Muscle of leg (tissue), 3 donors: ENCODE measurements at regions not wholly inside any gene's neighbourhood (a gene's known extent, or its start where the extent isn't known, plus 50 kb on each side); places are given as distances from the start of the nearest gene placed in this dataset.

Experiments
- DNase-seq: peaks from one replicate; pipeline ENCODE4 v3.0.0; 2013
- H3K27ac ChIP-seq: one replicate; pipeline ENCODE4 v1.5.1; 2013; ENCODE audit warnings: mild to moderate bottlenecking, low read length, control low read depth
- H3K27me3 ChIP-seq: one replicate; pipeline ENCODE4 v1.6.1; 2013; ENCODE audit warnings: low read length; ENCODE audit not compliant: control insufficient read depth, insufficient read depth
- H3K36me3 ChIP-seq: one replicate; pipeline ENCODE4 v1.6.1; 2013; ENCODE audit warnings: low read length; ENCODE audit not compliant: control insufficient read depth, insufficient read depth
- H3K4me1 ChIP-seq: one replicate; pipeline ENCODE4 v1.6.1; 2013; ENCODE audit warnings: low read length; ENCODE audit not compliant: control insufficient read depth, insufficient read depth
- H3K4me3 ChIP-seq: one replicate; pipeline ENCODE4 v1.5.1; 2013; ENCODE audit warnings: low read length, control low read depth
- H3K9me3 ChIP-seq: replicated peaks from 2 replicates; pipeline ENCODE4 v1.6.1; 2013; ENCODE audit warnings: low read depth, low read length; ENCODE audit not compliant: control insufficient read depth
- WGBS: methylation state at CpG from one replicate; pipeline ENCODE4 v1.1.5; 2013; ENCODE audit warnings: missing lambda C conversion rate; ENCODE audit not compliant: insufficient coverage; 5-methylcytosine and 5-hydroxymethylcytosine counted together

DNA sequence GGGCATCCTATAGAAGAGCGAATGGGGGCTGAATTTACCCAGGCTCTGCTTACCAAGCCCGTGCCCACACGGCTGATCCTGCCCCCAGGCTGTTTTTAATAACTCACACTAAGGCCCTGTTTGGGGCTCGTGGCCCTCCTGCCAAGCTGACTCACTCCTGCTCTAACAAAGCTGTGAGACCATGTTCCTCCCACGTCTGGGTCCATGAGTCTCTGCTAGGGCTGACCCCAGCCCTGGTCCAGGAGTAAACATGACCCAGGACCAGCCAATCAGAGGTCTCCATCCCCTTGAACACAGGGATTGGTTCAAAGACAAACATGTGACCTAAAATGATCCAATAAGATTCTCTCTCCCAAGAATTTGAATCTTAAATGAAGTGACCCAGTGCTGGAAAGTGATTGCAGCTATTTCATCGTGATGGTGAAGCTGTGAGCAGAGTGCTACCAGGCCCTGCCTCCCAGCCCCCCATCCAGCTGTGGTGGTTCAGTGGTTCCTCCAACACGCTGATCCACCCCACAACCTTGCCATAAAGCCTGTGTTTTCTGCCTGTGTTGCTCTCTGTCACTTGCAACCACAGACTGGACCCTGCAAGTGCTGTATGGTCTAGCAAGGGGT, 57.2 kb downstream of the C16orf82 start:
- WGBS: 82% methylated on average over 7 of the region's 7 CpGs
- DNase-seq: no peak
- Histone ChIP-seq H3K27ac (no peak overlapping the region), H3K4me3 (no peak overlapping the region), H3K36me3 (no peaks in the 10 kb centered on the region), H3K4me1 (no peaks in the 10 kb centered on the region), H3K27me3 (no peaks in the 10 kb centered on the region), H3K9me3 (no peaks in the 10 kb centered on the region)

DNA sequence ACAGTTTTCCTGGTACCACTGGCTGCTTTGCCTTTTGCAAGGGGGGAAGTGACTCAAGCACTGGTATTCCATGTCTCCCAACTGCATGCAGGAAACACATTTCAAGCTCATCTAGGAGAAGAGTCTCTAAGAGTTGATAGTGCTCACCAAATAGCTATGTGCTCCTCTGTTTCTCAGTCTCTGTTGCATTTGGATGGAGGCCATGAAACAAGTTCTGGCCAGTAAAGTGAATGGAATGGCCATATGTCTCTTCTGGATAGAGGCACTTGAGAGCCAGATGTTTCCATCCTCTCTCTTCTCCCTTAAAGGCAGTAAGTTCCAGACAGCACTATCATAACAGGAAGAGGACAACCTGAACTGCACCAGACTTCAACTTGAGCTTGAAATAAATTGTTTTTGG, 60.6 kb downstream of the C16orf82 start:
- H3K27ac ChIP-seq: no peak overlapping the region
- no peaks in the 10 kb centered on the region for H3K9me3 ChIP-seq
- no peaks in the 10 kb centered on the region for H3K36me3 ChIP-seq
- no peak overlapping the region for H3K4me3 ChIP-seq
- H3K27me3 ChIP-seq: no peaks in the 10 kb centered on the region
- H3K4me1 ChIP-seq: no peaks in the 10 kb centered on the region
- DNase-seq: peak; percentile 24

DNA sequence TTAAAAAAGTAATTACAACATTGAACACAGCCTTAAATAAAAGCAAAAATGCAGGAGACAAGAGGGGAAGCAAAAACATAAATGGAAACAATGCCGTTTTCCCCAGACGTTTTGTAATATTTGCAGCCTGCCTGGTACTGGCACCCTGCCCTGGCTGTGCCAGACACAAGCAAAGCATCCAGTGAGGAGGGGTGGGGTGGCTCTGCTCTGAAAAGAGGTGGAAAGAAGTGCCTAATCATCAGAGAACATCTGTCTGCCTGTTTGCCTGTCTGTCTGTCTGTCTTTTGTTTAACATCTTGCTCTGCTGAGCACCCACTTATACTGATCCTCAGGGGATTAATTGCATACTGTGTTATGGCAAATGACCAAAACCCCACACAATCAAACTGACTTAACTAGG, 62.7 kb downstream of the C16orf82 start:
- Histone ChIP-seq H3K36me3 (no peaks in the 10 kb centered on the region), H3K9me3 (no peaks in the 10 kb centered on the region), H3K27me3 (no peaks in the 10 kb centered on the region), H3K4me3 (no peak overlapping the region), H3K4me1 (no peaks in the 10 kb centered on the region), H3K27ac (no peak overlapping the region)
- WGBS: no CpG with 5 or more reads among the region's 2 CpGs
- DNase-seq: no peak

DNA sequence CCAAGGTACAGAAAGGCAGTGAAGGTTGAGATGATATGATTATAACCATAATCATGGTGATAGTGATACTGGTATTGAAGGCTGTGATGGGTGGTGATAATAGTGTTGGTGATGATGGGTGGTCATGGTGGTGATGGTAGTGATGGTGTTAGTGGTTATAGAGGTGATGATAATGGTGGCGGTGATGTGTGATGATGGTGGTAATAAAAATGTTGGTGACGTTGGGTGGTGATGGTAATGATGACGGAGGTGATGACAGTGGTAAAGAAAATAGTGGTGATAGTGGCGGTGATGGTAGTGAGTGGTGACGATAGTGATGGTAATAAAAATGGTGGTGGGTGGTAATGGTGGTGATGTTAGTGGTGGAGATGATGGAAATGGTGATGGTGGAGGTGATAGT, 65.1 kb upstream of the KDM8 start:
- WGBS: 62% methylated on average over 5 of the region's 5 CpGs

DNA sequence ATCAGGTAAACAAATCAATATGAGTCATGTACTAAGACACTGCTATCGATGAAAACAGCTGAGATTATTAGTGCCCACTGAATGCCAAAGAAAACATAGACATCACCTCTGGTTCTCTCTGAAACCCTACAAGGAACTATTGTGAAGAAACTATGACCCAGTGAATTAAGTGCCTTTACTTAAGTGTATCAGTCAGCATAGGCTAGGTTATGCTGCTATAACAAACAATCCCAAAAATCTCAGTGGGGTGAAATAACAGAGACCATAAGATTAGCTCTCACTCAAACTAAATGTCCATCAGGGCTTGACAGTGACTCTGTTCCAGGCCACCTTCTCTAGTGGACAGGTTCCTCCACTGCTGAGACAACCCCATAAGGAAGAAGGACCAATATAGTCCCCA, 57.7 kb upstream of the KDM8 start:
- peaks cover 2% of the 10 kb centered on the region for H3K27me3 ChIP-seq
- no peak overlapping the region for H3K4me3 ChIP-seq
- no peak overlapping the region for H3K27ac ChIP-seq
- no CpG with 5 or more reads among the region's 1 CpG for WGBS
- no peaks in the 10 kb centered on the region for H3K4me1 ChIP-seq
- H3K9me3 ChIP-seq: no peaks in the 10 kb centered on the region
- no peaks in the 10 kb centered on the region for H3K36me3 ChIP-seq
- no peak for DNase-seq

More for the DNA sequence above, 65.1 kb upstream of the KDM8 start:
- no peaks in the 10 kb centered on the region for H3K36me3 ChIP-seq
- no peak for DNase-seq
- H3K27me3 ChIP-seq: peaks cover 2% of the 10 kb centered on the region
- H3K4me1 ChIP-seq: no peaks in the 10 kb centered on the region
- no peak overlapping the region for H3K27ac ChIP-seq
- H3K9me3 ChIP-seq: no peaks in the 10 kb centered on the region
- H3K4me3 ChIP-seq: no peak overlapping the region

DNA sequence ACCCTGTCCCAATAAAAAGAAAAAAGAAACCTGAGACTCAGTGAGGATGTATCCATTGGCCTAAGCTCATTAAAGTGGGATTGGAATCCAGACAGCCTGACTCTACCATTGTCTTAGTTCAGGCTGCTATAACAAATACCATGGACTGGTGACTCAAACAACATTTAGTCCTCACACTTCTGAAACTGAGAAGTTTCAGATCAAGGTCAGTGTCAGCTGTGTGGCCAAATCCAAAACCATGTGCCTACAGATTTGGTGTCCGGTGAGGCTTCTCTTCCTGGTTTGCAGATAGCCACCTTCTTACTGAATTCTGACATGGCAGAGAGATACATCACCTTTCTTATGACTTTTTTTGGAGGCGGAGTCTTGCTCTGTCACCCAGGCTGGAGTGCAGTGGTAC, 53.3 kb upstream of the KDM8 start:
- Histone ChIP-seq H3K36me3 (no peaks in the 10 kb centered on the region), H3K4me1 (peaks cover 2% of the 10 kb centered on the region), H3K27me3 (no peaks in the 10 kb centered on the region), H3K4me3 (no peak overlapping the region), H3K9me3 (no peaks in the 10 kb centered on the region), H3K27ac (no peak overlapping the region)
- WGBS: 100% methylated on average over 2 of the region's 2 CpGs
- no peak for DNase-seq

DNA sequence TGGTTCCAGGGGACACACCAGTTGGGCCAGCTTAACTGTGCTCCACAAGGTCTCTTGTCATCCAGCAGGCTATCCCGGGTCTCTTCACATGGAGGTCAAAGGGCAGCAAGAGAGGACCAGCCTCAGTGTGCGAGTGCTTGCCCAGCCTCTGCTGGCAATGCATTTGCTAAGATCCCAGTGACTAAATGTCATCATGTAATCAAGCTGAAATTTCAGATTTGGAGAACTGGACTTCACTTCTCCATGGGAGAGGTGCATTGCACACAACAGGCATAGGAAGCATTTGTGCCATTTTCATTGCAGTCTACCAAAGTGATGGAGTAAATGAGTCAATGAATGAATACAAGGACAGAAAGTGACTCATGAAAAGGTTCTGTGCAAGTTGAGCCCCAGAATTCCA, 51.2 kb upstream of the KDM8 start:
- H3K4me3 ChIP-seq: no peak overlapping the region
- WGBS: 73% methylated on average over 2 of the region's 2 CpGs
- no peaks in the 10 kb centered on the region for H3K36me3 ChIP-seq
- H3K27me3 ChIP-seq: no peaks in the 10 kb centered on the region
- H3K4me1 ChIP-seq: peaks cover 5% of the 10 kb centered on the region
- no peaks in the 10 kb centered on the region for H3K9me3 ChIP-seq
- no peak overlapping the region for H3K27ac ChIP-seq
- no peak for DNase-seq

DNA sequence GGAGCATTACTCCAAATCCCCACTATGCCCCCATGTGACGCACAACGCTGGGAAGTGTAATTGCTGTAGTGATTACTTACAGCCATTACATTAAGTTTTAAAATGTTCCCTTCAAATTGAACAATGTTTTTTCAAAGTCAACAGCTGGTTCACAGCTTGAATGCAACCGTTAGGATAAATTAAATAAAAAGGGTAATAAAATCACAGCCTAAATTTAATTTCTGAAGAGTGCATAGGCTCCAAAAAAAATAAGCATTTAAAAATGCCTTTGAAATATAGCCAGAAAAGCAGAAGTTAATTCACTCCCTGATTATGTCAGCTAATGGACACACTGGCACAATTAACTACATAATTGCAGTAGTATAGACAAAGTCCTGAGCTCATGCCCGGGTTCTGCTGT, 50.5 kb upstream of the KDM8 start:
- DNase-seq: no peak
- Histone ChIP-seq H3K9me3 (no peaks in the 10 kb centered on the region), H3K27ac (no peak overlapping the region), H3K36me3 (no peaks in the 10 kb centered on the region), H3K4me3 (no peak overlapping the region), H3K27me3 (no peaks in the 10 kb centered on the region), H3K4me1 (peaks cover 5% of the 10 kb centered on the region)
- WGBS: 75% methylated on average over 1 of the region's 4 CpGs
